ENCODE measurements at regions not wholly inside any gene's neighbourhood (a gene's known extent, or its start where the extent isn't known, plus 50 kb on each side); places are given as distances from the start of the nearest gene placed in this dataset.

- ChIA-PET POLR2A (no interaction called here), CTCF (no interaction called here)
- no peaks in the 10 kb centered on the region for H3K36me3 Mint-ChIP-seq (ENCODE audit: low read depth)
These were observed 416.2 kb upstream of the TPK1 start for GRCh38 chr7:145252031-145252430.

GRCh38 chr7:145224775-145225174, 388.9 kb upstream of the TPK1 start:
- H3K9me3 Mint-ChIP-seq: peaks cover 3% of the 10 kb centered on the region
- Histone ChIP-seq H3K9me3 (ENCODE audit: control insufficient read depth in 1 of 2, insufficient read depth in 1 of 2, low read length in 2 of 2) (peaks cover 0 to 8% of the 10 kb centered on the region in 2 experiments), H3K27me3 (ENCODE audit: control insufficient read depth in 1 of 2, insufficient read depth in 2 of 2, low read length in 2 of 2) (no peaks in the 10 kb centered on the region), H3K4me3 (ENCODE audit: low read length) (no peak overlapping the region), H3K27ac (ENCODE audit: low read depth in 1 of 2, low read length in 2 of 2) (no peak overlapping the region), H3K36me3 (ENCODE audit: insufficient read depth, low read length) (no peaks in the 10 kb centered on the region), H3K4me1 (ENCODE audit: insufficient read depth, low read length) (no peaks in the 10 kb centered on the region)
- no peaks in the 10 kb centered on the region for H3K36me3 Mint-ChIP-seq (ENCODE audit: low read depth)
- H3K27me3 Mint-ChIP-seq: no peaks in the 10 kb centered on the region
- DNase-seq (no peak), ATAC-seq (ENCODE audit: poor library complexity) (no peak)
- POLR2A ChIA-PET: no interaction called here
- no peak overlapping the region for H3K4me3 Mint-ChIP-seq
- H3K4me1 Mint-ChIP-seq (ENCODE audit: low read depth): no peaks in the 10 kb centered on the region
- intact Hi-C loops (cut with DNase I, micrococcal nuclease): no loop called here
- CTCF ChIA-PET: no interaction called here
- no peak overlapping the region for H3K27ac Mint-ChIP-seq
- TF ChIP-seq CTCF (IDR thresholded peaks at IDR 0.05): no peak

More at GRCh38 chr7:145252031-145252430, 416.2 kb upstream of the TPK1 start:
- Histone ChIP-seq H3K27ac (ENCODE audit: low read depth in 1 of 2, low read length in 2 of 2) (no peak overlapping the region), H3K9me3 (ENCODE audit: control insufficient read depth in 1 of 2, insufficient read depth in 1 of 2, low read length in 2 of 2) (peaks cover 0 to 7% of the 10 kb centered on the region in 2 experiments), H3K4me3 (ENCODE audit: low read length) (no peak overlapping the region), H3K27me3 (ENCODE audit: control insufficient read depth in 1 of 2, insufficient read depth in 2 of 2, low read length in 2 of 2) (no peaks in the 10 kb centered on the region), H3K36me3 (ENCODE audit: insufficient read depth, low read length) (no peaks in the 10 kb centered on the region), H3K4me1 (ENCODE audit: insufficient read depth, low read length) (no peaks in the 10 kb centered on the region)
- H3K4me3 Mint-ChIP-seq: no peak overlapping the region
- no peaks in the 10 kb centered on the region for H3K27me3 Mint-ChIP-seq
- no peak for TF ChIP-seq CTCF (IDR thresholded peaks at IDR 0.05)
- ATAC-seq (ENCODE audit: poor library complexity) (no peak), DNase-seq (no peak)
- intact Hi-C loops (cut with DNase I, micrococcal nuclease): no loop called here
- H3K9me3 Mint-ChIP-seq: peaks cover 3% of the 10 kb centered on the region
- H3K4me1 Mint-ChIP-seq (ENCODE audit: low read depth): no peaks in the 10 kb centered on the region
- no peak overlapping the region for H3K27ac Mint-ChIP-seq

GRCh38 chr7:145219461-145219860, 383.6 kb upstream of the TPK1 start:
- no peak overlapping the region for H3K27ac ChIP-seq (ENCODE audit: low read depth in 1 of 2, low read length in 2 of 2)
- no peaks in the 10 kb centered on the region for H3K27me3 Mint-ChIP-seq
- intact Hi-C loops (cut with DNase I, micrococcal nuclease): no loop called here
- no peaks in the 10 kb centered on the region for H3K36me3 ChIP-seq (ENCODE audit: insufficient read depth, low read length)
- ChIA-PET POLR2A (no interaction called here), CTCF (no interaction called here)
- DNase-seq (no peak), ATAC-seq (ENCODE audit: poor library complexity) (no peak)
- no peaks in the 10 kb centered on the region for H3K27me3 ChIP-seq (ENCODE audit: control insufficient read depth in 1 of 2, insufficient read depth in 2 of 2, low read length in 2 of 2)
- H3K36me3 Mint-ChIP-seq (ENCODE audit: low read depth): no peaks in the 10 kb centered on the region
- no peak overlapping the region for H3K4me3 ChIP-seq (ENCODE audit: low read length)
- H3K9me3 Mint-ChIP-seq: peaks cover 2% of the 10 kb centered on the region
- H3K4me1 Mint-ChIP-seq (ENCODE audit: low read depth): no peaks in the 10 kb centered on the region
- H3K4me1 ChIP-seq (ENCODE audit: insufficient read depth, low read length): no peaks in the 10 kb centered on the region
- no peak overlapping the region for H3K4me3 Mint-ChIP-seq
- no peak for TF ChIP-seq CTCF (IDR thresholded peaks at IDR 0.05)
- no peak overlapping the region for H3K27ac Mint-ChIP-seq
- no peaks in the 10 kb centered on the region for H3K9me3 ChIP-seq (ENCODE audit: control insufficient read depth in 1 of 2, insufficient read depth in 1 of 2, low read length in 2 of 2)
